Raji (cell line): ENCODE measurements at regions not wholly inside any gene's neighbourhood (a gene's known extent, or its start where the extent isn't known, plus 50 kb on each side); places are given as distances from the start of the nearest gene placed in this dataset.

Experiments
- POLR2A ChIP-seq: IDR thresholded peaks from 2 replicates; pipeline ENCODE4 v1.6.1; 2011; ENCODE audit warnings: low read depth, low read length, control low read depth; ENCODE audit not compliant: insufficient read depth

GRCh38 chr15:39102431-39102830 is 478.4 kb upstream of the THBS1 start:
- no peak for TF ChIP-seq POLR2A

GRCh38 chr15:39106950-39107349 is 473.9 kb upstream of the THBS1 start:
- no peak for TF ChIP-seq POLR2A

DNA sequence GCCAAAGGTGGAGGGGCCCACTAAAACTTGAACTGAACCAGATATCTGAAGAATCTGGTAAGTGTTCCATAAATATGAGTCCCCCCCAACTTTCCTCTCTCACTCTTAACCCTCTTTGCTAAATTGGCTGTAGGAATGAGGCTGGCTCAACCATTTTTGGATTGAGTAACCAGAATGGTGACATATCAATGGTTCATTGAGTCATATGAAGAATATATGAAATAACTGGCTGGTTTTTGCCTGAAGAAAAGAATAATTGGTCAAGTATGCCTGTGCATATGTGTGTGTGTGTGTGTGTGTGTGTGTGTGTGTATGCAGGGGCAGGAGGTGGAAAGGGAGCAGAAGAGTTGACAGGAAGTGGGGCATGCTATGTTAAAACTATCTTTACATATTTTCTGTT is 472.9 kb upstream of the THBS1 start:
- TF ChIP-seq POLR2A, result no peak

- TF ChIP-seq POLR2A, result no peak
These were observed 470.5 kb upstream of the THBS1 start for GRCh38 chr15:39110336-39110735.

DNA sequence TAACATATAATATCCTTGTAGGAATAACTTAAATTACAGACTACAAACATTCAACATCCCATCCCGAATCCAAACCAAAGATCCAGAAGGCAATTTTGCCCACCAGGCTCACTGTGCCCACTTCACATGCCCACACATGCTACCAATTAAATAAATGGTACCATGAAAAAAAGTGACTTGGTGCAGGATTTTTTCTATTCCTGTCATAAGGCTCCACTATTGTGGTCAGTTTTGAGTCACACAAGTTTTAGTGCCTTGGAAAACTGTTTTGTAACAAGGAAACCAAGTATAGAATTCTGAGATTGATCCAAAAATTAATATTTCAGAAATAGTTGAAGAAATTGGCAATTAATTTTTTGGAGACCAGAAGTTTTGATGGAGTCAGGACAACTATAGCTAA is 470.1 kb upstream of the THBS1 start:
- no peak for TF ChIP-seq POLR2A

DNA sequence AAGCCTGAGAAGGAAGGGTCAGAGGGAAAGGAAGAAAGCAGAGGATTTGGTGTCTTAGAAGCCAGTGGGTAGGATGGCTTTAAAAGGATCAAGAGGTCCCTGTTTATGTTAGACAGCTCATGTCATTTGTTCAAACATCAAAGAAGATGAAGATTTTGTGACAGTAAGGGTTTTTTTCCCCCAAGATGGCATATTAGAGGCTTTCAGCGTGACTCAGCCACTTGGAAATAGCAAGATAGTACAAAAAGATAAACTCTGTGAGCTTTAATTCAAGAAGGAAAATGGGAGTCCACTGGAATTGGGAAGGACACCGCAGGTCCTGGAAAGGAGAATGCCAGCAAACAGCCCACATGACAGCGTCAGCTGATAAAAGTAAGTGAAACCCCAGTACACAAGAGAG is 467.1 kb upstream of the THBS1 start:
- no peak for TF ChIP-seq POLR2A

DNA sequence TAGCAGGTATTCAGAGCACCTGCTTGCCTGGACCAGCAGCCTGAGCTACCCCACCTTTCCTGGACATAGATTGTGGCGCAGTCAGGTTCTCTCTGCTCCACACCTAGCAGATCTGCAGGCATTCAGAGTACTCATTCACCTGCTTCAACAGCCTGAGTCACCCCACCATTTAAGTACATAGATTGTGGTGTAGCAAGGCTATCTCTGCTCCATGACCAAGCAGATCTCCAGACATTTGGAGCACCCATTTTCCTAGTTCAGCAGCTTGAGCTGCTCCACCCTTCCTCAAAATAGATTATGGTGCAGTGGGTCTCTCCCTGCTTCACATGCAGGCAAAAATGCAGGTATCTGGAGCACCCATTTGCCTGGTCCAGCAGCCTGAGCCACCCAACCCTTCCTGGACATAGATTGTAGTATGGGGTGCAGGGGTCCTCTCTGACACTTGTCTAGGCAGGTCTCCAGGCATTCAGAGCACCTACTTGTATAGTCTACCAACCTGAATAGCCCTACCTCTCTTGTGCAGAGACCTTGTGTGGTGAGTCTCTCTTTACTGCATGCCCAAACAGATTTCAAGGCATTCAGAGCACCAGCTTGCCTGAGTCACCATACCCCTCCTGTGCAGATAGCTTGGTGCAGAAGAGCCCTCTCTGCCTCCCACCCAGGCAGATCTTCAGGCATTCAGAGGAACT is 466.0 kb upstream of the THBS1 start:
- TF ChIP-seq POLR2A, result no peak

DNA sequence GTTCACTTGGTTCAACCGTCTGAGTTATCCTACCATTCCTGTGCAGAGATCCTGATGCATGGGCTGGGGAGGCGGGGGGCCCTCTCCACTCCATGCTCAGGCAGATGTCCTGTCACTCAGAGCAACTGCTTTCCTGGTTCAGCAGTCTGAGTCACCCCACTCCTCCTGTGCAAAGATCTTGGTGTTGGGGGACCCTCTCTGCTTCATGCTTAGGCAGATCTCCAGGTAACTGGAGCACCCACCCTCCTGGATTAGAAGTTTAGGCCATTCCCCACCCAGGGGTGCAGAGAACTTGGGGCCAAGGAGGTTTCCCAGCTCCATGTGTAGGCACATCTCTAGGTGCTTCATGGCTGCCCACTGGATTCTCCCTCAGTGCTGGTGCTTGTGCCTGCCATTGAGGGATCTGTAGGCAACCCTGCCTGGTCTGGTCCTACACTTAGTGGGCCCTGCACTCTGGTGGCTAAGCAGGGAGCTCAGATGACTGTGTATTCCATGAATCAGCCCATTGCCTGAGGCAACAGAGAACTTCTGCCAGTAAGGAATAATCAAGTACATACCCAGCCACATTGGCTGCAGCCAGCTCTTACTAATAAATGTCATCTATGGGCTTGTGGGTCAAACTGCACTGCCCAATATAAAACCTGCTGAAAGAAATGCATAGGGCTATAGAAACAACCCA is 465.4 kb upstream of the THBS1 start:
- no peak for TF ChIP-seq POLR2A

DNA sequence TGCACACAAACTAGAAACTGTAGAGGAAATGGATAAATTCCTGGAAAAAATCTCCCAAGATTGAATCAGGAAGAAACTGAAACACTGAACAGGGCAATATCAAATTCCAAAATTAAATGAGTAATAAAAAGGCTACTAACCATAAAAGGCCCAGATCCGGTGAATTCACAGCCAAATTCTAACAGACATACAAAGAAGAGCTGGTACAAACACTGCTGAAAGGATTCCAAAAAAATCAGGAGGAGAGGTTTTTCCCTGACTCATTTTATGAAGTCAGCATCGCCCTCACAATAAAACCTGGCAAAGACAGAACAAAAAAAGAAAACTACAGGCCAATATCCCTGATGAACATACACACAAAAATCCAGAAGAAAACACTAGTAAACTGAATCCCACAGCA is 462.4 kb upstream of the THBS1 start:
- TF ChIP-seq POLR2A, result no peak

GRCh38 chr15:39124155-39124552 is 456.7 kb upstream of the THBS1 start:
- no peak for TF ChIP-seq POLR2A

DNA sequence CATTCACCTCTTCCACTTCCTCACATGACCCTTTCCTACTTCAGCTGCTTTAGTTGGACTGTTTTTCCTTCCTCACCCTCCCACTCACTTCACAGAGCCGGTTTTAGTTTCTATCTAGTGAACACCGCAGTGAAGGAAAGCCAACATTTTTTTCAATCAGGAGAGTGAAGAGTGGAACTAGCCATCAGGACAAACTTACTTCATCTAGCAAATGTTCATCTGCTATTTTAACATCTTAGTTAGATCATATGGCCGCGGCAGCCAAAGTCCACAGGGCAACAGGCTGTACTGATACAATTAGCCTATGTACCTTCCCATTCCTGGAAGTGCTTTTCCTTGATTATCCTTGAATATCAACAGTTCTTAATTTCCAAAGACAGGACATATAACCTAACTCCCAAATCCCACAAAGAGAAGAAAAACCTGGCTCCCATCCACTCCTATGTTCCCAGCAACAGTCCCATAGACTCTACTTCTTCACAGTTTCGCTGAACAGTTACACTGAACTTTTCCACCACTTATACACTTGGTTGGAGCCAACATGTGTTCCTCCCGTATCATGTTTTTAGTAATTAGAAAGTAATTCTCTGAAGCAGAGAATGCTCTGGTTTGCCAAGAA is 456.2 kb upstream of the THBS1 start:
- no peak for TF ChIP-seq POLR2A

- no peak for TF ChIP-seq POLR2A
These were observed 455.7 kb upstream of the THBS1 start for GRCh38 chr15:39125226-39125625.

DNA sequence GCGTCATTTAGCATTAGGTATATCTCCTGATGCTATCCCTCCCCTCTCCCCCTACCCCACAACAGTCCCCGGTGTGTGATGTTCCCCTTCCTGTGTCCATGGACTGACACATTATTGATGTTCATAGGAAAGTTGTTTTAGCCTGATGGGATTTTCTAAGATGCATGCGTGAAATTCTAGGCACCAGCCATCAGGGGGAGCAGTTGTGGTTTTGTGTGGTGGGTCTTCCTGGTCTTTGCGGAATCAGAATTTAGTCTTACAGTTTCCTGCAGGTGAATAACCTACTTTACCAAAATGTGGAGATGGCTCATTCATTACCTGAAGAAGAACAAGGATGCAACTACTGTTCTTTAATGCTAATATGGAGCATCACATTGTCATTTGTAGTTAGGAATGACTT is 455.0 kb upstream of the THBS1 start:
- no peak for TF ChIP-seq POLR2A

DNA sequence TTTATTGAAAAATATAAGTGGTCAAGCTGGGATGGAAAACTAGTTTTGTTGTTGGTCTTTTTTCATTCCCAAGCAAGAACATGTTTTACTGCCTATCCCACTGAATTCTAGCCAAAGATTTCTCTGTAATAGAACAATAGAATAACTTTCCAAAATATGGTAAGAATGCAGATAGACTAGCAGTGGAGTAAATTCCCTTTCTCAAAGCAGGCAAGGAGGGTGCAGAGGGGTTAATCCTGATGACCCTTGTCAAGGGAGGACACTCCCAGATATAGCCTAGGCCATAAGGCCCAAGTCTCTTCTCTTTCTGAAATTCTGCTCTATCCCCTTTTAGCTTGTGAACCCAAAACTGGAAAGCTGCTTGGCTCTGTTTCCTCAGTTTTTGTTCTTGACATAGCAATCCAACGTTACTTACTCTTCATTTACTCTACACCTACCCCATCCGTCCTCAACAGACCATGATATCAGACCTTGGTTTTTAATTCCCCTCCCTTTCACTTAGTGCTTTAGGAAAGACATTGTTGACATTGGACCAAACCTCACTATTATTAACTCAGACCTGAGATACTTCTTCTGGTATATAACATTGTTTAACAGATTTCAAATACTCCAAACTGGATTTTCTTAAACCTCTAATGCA is 453.6 kb upstream of the THBS1 start:
- no peak for TF ChIP-seq POLR2A

DNA sequence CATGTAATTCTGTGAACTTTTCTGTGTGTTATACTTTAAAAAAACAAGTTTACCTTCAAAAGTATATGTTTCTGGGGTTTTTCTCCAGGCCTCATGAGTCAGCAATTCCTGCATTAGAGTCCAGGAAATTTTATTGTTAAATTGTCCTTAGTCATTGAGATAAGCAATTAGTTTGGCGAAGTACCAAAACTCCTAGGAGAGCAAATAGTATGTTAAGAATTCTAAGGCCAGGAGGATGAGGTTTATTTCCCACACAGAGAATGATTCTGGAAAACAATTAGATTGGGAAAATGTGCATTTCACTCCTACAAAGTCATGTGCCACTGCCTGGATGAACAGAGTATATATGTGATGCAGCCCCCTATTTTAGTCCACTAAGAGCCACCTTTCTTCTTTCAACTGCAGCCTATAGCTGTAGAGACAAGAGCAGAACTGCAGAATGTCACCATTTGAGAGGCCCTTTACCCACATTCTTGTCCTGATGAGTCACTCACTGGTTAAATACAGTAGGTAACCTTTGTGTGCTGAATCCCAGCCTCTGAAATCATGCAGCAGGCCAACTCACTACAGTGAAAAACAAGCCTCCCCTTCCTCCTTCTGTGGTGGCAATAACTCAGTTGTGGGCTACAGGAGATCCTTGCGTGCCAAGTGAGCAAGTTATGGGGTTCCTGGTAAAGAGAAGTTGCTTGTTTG is 452.8 kb upstream of the THBS1 start:
- no peak for TF ChIP-seq POLR2A

DNA sequence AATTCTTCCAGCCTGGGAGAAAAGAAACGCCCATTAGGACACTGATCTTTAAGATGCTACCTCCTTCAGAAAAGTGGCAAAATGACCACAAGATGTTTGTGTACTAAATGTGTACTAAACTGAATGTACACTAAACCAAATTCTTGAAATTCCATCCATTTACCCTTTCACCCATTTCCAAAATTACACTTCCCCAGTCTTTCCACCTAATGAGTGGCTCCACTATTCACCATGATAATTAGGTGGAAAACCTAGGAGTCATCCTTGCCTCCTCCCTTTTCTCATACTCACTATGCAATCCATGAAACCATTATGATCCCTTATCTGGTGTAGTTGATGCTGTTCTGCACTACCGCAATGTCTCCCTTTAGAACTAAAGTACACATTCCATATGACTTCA is 452.1 kb upstream of the THBS1 start:
- TF ChIP-seq POLR2A, result no peak
